GM21529 (cell line): ENCODE measurements at regions not wholly inside any gene's neighbourhood (a gene's known extent, or its start where the extent isn't known, plus 50 kb on each side); places are given as distances from the start of the nearest gene placed in this dataset.
"Not testable (repeated sequence)": the region's sequence is repeated elsewhere in the genome, so short reads cannot be mapped to it uniquely, and the experiment has no call there.

ENCODE experiments used
- ATAC-seq: cut with Tn5 transposase; IDR thresholded peaks from one replicate; pipeline ENCODE4 v1.9.1; 2021; ENCODE audit not compliant: unreplicated experiment

DNA sequence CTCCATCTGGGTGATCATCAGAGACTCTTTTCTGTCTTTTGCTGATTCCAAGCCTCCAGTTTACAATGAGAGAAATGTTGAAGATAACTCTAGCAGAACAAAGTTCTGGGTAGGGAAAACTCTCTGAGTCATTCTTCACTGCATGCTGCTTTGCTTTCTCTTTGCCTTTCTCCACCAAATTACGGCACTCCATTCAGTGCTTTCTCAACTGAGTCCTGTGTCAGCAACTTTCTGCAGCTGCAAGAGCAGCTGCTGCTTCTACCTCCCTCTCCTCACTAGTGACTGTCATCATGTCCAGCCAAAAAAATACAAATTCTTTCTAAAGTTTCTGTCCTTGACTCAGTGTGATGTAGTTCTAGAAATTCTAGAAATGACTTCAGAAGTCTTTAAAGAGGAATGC lies 953.8 kb downstream of the IGSF11 start:
- no peak for ATAC-seq

DNA sequence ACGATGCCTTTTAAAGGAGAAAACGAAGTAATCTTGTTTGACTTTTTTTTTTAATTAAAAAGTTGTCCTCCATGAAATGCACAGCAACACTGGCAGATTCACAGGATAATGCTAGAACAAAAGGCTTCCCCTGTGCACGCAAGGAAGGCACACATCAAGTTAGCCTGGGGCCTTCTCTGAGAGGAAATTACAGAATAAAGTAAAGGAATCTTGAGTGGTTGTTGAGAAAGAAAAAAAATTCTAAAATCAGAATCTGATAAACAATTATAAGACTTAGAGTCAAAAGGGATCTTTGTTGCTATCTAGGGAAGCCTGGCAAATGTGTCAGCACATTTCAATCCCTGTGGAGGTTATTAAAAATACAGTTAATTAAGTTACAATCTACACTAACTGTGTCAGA lies 946.0 kb downstream of the IGSF11 start:
- no peak for ATAC-seq

DNA sequence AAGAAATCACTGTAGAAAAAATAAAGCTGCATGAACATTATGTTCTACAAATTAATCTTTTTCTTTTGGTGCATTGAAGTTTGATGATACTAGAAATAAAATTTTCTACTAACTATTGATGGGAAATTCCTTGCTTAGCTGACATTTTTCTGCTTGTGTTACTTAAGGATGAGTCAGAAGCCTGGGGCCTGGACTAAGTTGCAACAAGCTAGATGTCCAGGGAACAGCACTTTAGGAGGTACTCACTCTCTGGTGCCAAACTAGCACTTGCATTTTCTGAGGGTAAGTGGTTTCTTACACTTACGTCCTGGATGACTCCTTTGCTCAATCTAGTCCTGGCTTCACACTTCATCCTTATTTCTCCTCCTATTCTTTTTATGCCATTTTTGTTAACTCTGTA lies 945.1 kb downstream of the IGSF11 start:
- ATAC-seq: no peak

DNA sequence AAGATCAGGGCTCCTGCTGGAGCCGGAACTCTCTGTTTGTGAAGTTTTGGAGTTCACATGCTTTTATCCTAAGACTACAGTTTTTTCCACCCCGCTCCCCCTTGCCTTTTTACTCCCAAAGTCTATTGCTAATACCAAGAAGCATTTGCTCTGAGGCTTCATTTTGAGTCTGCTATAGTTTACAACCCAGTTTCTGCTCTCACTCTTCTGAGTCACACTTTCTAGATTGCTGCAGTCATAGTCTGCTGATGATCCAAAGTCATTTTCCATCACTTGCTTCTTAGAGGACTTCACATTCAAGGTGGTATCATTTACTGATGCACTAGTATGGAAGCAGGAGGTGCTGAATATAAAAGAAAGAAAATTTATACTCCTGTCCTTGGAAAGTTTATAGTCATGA lies 937.4 kb downstream of the IGSF11 start:
- no peak for ATAC-seq

GRCh38 chr3:118097660-118098059 lies 937.0 kb downstream of the IGSF11 start:
- no peak for ATAC-seq

DNA sequence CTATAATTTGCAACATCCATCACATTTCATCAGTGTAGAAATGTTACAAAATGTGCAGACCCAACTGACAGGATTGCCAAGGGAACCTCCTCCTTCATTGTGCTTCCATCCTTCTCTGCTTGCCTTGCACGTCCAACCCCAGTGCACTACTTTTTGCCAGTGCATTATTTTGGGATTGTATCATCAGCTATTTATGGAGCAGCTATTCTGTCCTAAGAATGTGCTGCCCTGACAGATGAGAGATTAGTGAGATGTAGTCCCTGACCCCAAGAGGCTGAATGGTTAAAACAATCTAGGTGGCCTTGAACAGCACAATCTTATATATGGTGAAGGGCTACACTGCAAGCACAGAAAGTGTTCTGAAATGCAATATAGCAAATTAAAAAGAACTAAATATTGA lies 935.8 kb downstream of the IGSF11 start:
- no peak for ATAC-seq

- ATAC-seq: no peak
Measured at GRCh38 chr3:118101891-118102290, 932.8 kb downstream of the IGSF11 start.

DNA sequence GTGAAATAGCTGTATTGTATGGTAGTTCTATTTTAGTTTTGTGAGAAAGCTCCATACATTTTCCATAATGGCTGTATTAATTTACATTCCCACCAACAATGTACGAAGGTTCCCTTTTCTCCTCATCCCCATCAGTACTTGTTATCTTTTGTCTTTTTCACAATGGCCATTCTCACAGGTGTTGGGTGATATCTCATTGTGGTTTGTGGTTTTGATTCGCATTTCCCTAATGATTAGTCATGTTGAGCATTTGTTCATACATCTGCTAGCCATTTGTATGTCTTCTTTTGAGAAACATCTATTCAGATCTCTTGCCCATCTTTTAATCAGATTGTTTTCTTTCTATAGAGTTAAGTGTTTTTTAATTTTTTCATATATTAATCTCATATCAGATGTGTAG lies 931.9 kb downstream of the IGSF11 start:
- no peak for ATAC-seq

DNA sequence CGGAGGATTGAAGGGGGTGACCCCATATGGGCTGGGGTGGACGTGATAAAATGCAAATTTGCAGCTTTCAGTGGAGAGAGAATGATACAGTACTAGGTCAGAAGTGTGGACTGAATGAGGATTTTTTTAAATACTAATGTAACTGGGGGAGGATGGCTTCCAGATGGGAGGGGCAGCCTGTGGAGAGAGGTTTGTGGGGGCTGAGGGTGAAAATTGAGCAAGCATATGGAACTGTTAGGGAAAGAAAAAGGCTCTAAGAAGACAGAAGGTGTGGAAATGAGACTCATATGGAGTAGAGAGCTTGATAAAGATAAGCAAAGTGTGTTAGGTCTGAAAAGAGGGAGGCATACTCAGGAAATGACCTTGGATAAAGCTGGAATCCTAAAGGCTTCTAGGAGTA lies 926.4 kb downstream of the IGSF11 start:
- no peak for ATAC-seq

DNA sequence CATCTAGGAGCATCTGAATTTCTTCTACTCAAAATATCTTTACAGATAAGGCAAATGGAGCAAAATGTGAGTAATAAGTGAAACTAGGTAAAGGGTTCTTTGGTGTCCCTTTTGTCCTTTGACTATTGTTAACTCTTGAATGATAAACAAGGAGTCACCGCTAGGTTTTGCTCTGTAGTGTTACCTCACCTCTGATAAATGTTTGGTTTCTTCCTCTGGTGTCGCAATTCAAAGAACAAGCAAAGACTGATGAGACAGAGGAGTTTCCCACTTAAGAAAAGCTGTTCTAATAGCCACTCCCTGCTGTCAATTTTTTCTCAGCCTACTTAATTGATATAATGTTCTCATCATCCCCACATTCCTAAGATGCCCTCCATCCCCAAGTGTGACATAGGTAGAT lies 925.9 kb downstream of the IGSF11 start:
- no peak for ATAC-seq

- no peak for ATAC-seq
Measured at GRCh38 chr3:118110211-118110610, 924.4 kb downstream of the IGSF11 start.

DNA sequence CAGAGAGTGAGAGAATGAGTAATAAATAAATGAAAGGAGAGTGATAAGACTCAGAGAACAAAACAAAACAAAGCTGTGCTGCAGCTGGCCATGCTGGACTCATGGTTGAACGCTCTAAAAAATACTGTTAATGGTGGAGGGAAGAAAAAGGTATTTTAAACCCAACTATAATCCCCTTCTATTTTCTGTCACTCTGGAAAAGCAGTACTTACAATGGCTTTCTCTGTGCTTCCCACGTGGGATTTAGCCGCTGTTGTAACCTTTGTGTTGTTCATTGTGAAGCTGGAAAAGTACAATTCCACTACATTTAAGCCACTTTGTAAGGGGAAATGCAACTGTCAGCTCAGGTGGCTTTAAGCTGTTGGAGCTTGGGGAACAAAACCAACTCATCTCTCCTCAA lies 917.7 kb downstream of the IGSF11 start:
- no peak for ATAC-seq

- ATAC-seq: no peak
Measured at GRCh38 chr3:118126751-118127150, 907.9 kb downstream of the IGSF11 start.

GRCh38 chr3:118127992-118128391 lies 906.7 kb downstream of the IGSF11 start:
- ATAC-seq: no peak

DNA sequence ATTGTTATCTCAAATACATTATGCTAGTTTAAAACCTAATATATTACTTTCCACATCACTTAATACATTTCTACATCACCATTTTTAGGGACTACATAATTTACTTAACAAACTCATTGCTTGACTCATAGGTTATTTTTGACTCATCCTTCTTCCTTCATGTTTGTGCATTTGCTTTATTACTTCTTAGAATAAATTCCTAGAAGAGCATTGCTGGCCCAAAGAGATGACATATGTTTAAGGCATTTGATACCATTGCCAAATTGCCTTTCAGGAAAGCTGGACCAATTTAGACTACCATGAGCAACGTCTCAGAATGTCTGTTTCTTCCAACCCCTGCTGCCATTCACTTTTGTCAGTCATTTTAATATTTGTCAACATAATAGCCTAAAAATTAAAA lies 905.8 kb downstream of the IGSF11 start:
- ATAC-seq: no peak

DNA sequence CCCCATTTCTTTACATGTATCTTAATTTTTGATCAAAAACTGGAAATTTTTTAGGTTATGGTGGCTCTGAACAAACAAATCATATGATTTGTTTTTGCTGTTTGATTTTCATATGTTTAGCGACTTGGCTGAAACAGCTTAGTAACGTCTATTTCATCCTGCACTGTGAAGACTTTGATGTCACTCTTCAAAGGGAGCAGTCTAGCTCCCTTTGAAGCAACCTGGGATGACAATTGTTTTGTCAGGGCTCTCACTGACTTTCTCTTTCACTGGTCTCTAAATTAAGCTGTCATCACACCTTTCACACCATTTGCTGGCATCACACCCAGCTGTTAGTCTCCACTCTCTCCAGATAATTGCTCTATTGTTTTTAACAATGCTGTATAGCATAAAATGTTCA lies 896.9 kb downstream of the IGSF11 start:
- no peak for ATAC-seq

DNA sequence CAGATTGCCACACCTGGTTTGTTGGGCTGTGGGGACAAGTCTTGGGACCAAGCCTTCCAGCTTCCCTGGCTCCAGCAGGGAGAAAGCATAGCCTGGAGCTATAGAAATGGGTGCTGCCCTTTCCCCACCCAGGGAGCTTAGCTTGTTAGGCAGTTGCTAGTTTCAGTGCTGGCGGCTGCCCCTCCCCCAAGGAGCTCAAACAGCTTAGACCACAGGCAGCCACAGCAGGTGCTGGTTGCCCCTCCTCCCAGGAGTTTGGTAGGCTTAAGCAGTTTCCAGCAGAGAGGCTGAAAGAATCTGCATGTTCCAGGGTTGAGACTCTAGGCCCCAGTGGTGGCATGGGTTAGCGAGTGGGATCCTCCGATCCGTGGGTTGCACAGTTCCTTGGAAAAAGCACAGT lies 889.7 kb downstream of the IGSF11 start:
- ATAC-seq: no peak

GRCh38 chr3:118146658-118147375 lies 887.8 kb downstream of the IGSF11 start:
- ATAC-seq: no peak

GRCh38 chr3:118151164-118151563 lies 883.5 kb downstream of the IGSF11 start:
- no peak for ATAC-seq

- not testable (repeated sequence) for ATAC-seq
Measured at GRCh38 chr3:118162627-118163588, 871.7 kb downstream of the IGSF11 start.

- no peak for ATAC-seq
Measured at GRCh38 chr3:118165413-118165812, 869.2 kb downstream of the IGSF11 start.

DNA sequence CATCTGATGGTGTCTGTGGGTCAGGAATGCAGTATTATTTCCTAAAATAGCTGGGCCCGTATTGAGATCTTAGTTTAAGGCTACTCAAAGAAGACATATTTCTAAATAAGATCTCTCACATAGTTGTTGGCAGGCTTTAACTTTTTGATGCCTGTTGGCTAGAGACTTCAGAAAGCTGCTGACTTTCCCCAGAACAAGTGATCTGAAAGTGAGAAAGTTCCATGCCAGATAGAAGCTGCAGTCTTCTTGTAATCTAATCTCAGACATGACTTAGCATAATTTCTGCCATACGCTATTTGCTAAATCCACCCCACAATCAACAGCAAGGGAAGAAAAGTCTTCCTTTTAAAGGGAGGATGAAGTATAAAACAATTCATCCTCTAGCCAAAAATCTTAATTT lies 867.1 kb downstream of the IGSF11 start:
- no peak for ATAC-seq
